Medulla oblongata (tissue), 1 donor: ENCODE measurements at regions not wholly inside any gene's neighbourhood (a gene's known extent, or its start where the extent isn't known, plus 50 kb on each side); places are given as distances from the start of the nearest gene placed in this dataset.
A peak's percentile ranks its signal among the peaks of the same experiment; 100 is the strongest.
"Not testable (repeated sequence)": the region's sequence is repeated elsewhere in the genome, so short reads cannot be mapped to it uniquely, and the experiment has no call there.

Source experiments
- DNase-seq: peaks from one replicate; pipeline ENCODE4 v3.0.0-alpha.2; 2015; ENCODE audit errors: extremely low spot score

GRCh38 chr16:56013962-56014552 is 138.9 kb upstream of the CES5A start:
- peak; percentile 6 for DNase-seq

- DNase-seq: no peak
Observed at GRCh38 chr16:56012482-56012811, 137.3 kb upstream of the CES5A start.

- DNase-seq: no peak
Observed at GRCh38 chr16:56011808-56012481, 136.8 kb upstream of the CES5A start.

GRCh38 chr16:56005958-56006357 is 130.8 kb upstream of the CES5A start:
- DNase-seq: no peak

- no peak for DNase-seq
Observed at GRCh38 chr16:55999683-56000082, 124.5 kb upstream of the CES5A start.

GRCh38 chr16:55993088-55993487 is 117.9 kb upstream of the CES5A start:
- DNase-seq: no peak

GRCh38 chr16:55992551-55992950 is 117.4 kb upstream of the CES5A start:
- DNase-seq: no peak

GRCh38 chr16:55991843-55992242 is 116.7 kb upstream of the CES5A start:
- no peak for DNase-seq

- no peak for DNase-seq
Observed at GRCh38 chr16:55989569-55989907, 114.4 kb upstream of the CES5A start.

GRCh38 chr16:55988850-55989568 is 113.8 kb upstream of the CES5A start:
- DNase-seq: not testable (repeated sequence)

- no peak for DNase-seq
Observed at GRCh38 chr16:55988013-55988412, 112.8 kb upstream of the CES5A start.

- no peak for DNase-seq
Observed at GRCh38 chr16:55982597-55982996, 107.4 kb upstream of the CES5A start.

- DNase-seq: no peak
Observed at GRCh38 chr16:55981557-55981956, 106.4 kb upstream of the CES5A start.

- no peak for DNase-seq
Observed at GRCh38 chr16:55976815-55977214, 101.6 kb upstream of the CES5A start.

- no peak for DNase-seq
Observed at GRCh38 chr16:55971447-55971846, 96.3 kb upstream of the CES5A start.

GRCh38 chr16:55968221-55968620 is 93.0 kb upstream of the CES5A start:
- DNase-seq: no peak

- no peak for DNase-seq
Observed at GRCh38 chr16:55964923-55965475, 89.8 kb upstream of the CES5A start.

- DNase-seq: peak; percentile 80
Observed at GRCh38 chr16:55955845-55956244, 80.7 kb upstream of the CES5A start.

GRCh38 chr16:55955424-55955823 is 80.3 kb upstream of the CES5A start:
- DNase-seq: no peak

GRCh38 chr16:55954906-55955305 is 79.7 kb upstream of the CES5A start:
- DNase-seq: no peak

GRCh38 chr16:55949518-55949917 is 74.3 kb upstream of the CES5A start:
- DNase-seq: no peak

GRCh38 chr16:55948230-55948629 is 73.1 kb upstream of the CES5A start:
- DNase-seq: no peak

- DNase-seq: no peak
Observed at GRCh38 chr16:55947366-55947765, 72.2 kb upstream of the CES5A start.
